ENCODE measurements at regions not wholly inside any gene's neighbourhood (a gene's known extent, or its start where the extent isn't known, plus 50 kb on each side); places are given as distances from the start of the nearest gene placed in this dataset.

- ChIA-PET CTCF (no interaction called here), POLR2A (no interaction called here)
- DNase-seq: no peak
- H3K27me3 Mint-ChIP-seq: peaks cover 5% of the 10 kb centered on the region
- H3K36me3 Mint-ChIP-seq (ENCODE audit: low read depth): no peaks in the 10 kb centered on the region
- no peaks in the 10 kb centered on the region for H3K4me1 Mint-ChIP-seq
- no peak overlapping the region for H3K4me3 Mint-ChIP-seq
- intact Hi-C loops (cut with DNase I, micrococcal nuclease): no loop called here
- no peaks in the 10 kb centered on the region for H3K9me3 Mint-ChIP-seq (ENCODE audit: low read depth)
- no peak for ATAC-seq
- no peak overlapping the region for H3K27ac Mint-ChIP-seq
These were observed 224.7 kb upstream of the BLID start for GRCh38 chr11:122340607-122341290.

- no peaks in the 10 kb centered on the region for H3K9me3 Mint-ChIP-seq (ENCODE audit: low read depth)
- CTCF ChIA-PET: no interaction called here
- intact Hi-C loops (cut with DNase I, micrococcal nuclease): no loop called here
- no peaks in the 10 kb centered on the region for H3K4me1 Mint-ChIP-seq
- ATAC-seq (no peak), DNase-seq (no peak)
- H3K27me3 Mint-ChIP-seq: peaks cover 5% of the 10 kb centered on the region
- H3K4me3 Mint-ChIP-seq: no peak overlapping the region
- no peak overlapping the region for H3K27ac Mint-ChIP-seq
- POLR2A ChIA-PET: no interaction called here
- no peaks in the 10 kb centered on the region for H3K36me3 Mint-ChIP-seq (ENCODE audit: low read depth)
These were observed 223.5 kb upstream of the BLID start for GRCh38 chr11:122339436-122340060.

GRCh38 chr11:122337704-122338103 lies 221.7 kb upstream of the BLID start:
- no peak for ATAC-seq
- Mint-ChIP-seq H3K4me3 (no peak overlapping the region), H3K9me3 (ENCODE audit: low read depth) (no peaks in the 10 kb centered on the region), H3K27me3 (peaks cover 2% of the 10 kb centered on the region), H3K27ac (no peak overlapping the region), H3K4me1 (no peaks in the 10 kb centered on the region), H3K36me3 (ENCODE audit: low read depth) (no peaks in the 10 kb centered on the region)
- CTCF ChIA-PET: interaction anchor here (0.7 kb wide), 1 partner anchor 10 kb away, joined by 4 read pairs; no protein-coding TSS in a partner anchor
- intact Hi-C loops (cut with DNase I, micrococcal nuclease): no loop called here
- DNase-seq: no peak
- POLR2A ChIA-PET: no interaction called here

- no peak overlapping the region for H3K4me3 Mint-ChIP-seq
- DNase-seq (no peak), ATAC-seq (no peak)
- no peaks in the 10 kb centered on the region for H3K36me3 Mint-ChIP-seq (ENCODE audit: low read depth)
- H3K4me1 Mint-ChIP-seq: no peaks in the 10 kb centered on the region
- intact Hi-C loops (cut with DNase I, micrococcal nuclease): no loop called here
- H3K9me3 Mint-ChIP-seq (ENCODE audit: low read depth): no peaks in the 10 kb centered on the region
- no peak overlapping the region for H3K27ac Mint-ChIP-seq
- ChIA-PET CTCF (interaction anchor here (1.5 kb wide), 1 partner anchor 17 kb away, joined by 3 read pairs; no protein-coding TSS in a partner anchor), POLR2A (interaction anchor here (0.7 kb wide), 1 partner anchor 142 kb away, joined by 3 read pairs; no protein-coding TSS in a partner anchor)
- H3K27me3 Mint-ChIP-seq: peaks cover 2% of the 10 kb centered on the region
These were observed 221.2 kb upstream of the BLID start for GRCh38 chr11:122337241-122337640.

- Mint-ChIP-seq H3K4me1 (no peaks in the 10 kb centered on the region), H3K36me3 (ENCODE audit: low read depth) (no peaks in the 10 kb centered on the region), H3K27ac (no peak overlapping the region), H3K27me3 (peaks cover 2% of the 10 kb centered on the region), H3K9me3 (ENCODE audit: low read depth) (no peaks in the 10 kb centered on the region), H3K4me3 (no peak overlapping the region)
- intact Hi-C loops (cut with DNase I, micrococcal nuclease): no loop called here
- CTCF ChIA-PET: interaction anchor here (1.5 kb wide), 1 partner anchor 17 kb away, joined by 3 read pairs; no protein-coding TSS in a partner anchor
- DNase-seq (no peak), ATAC-seq (no peak)
- POLR2A ChIA-PET: interaction anchor here (0.7 kb wide), 1 partner anchor 141 kb away, joined by 3 read pairs; no protein-coding TSS in a partner anchor
These were observed 220.7 kb upstream of the BLID start for GRCh38 chr11:122336706-122337105.

- POLR2A ChIA-PET: no interaction called here
- intact Hi-C loops (cut with DNase I, micrococcal nuclease): no loop called here
These were observed 218.7 kb upstream of the BLID start for GRCh38 chr11:122334546-122335339.

GRCh38 chr11:122333467-122333866 lies 217.5 kb upstream of the BLID start:
- Mint-ChIP-seq H3K4me3 (no peak overlapping the region), H3K9me3 (ENCODE audit: low read depth) (no peaks in the 10 kb centered on the region), H3K36me3 (ENCODE audit: low read depth) (no peaks in the 10 kb centered on the region), H3K27me3 (no peaks in the 10 kb centered on the region), H3K27ac (no peak overlapping the region), H3K4me1 (no peaks in the 10 kb centered on the region)
- ChIA-PET POLR2A (no interaction called here), CTCF (no interaction called here)
- ATAC-seq (no peak), DNase-seq (no peak)
- intact Hi-C loops (cut with DNase I, micrococcal nuclease): no loop called here

More at GRCh38 chr11:122334546-122335339, 218.7 kb upstream of the BLID start:
- no peak overlapping the region for H3K27ac Mint-ChIP-seq
- no peak for DNase-seq
- H3K4me3 Mint-ChIP-seq: no peak overlapping the region
- CTCF ChIA-PET: no interaction called here
- H3K36me3 Mint-ChIP-seq (ENCODE audit: low read depth): no peaks in the 10 kb centered on the region
- H3K4me1 Mint-ChIP-seq: no peaks in the 10 kb centered on the region
- no peaks in the 10 kb centered on the region for H3K9me3 Mint-ChIP-seq (ENCODE audit: low read depth)
- no peak for ATAC-seq
- peaks cover 1% of the 10 kb centered on the region for H3K27me3 Mint-ChIP-seq

GRCh38 chr11:122331079-122331478 lies 215.1 kb upstream of the BLID start:
- Mint-ChIP-seq H3K4me1 (no peaks in the 10 kb centered on the region), H3K4me3 (no peak overlapping the region), H3K27ac (no peak overlapping the region), H3K36me3 (ENCODE audit: low read depth) (no peaks in the 10 kb centered on the region), H3K9me3 (ENCODE audit: low read depth) (no peaks in the 10 kb centered on the region), H3K27me3 (no peaks in the 10 kb centered on the region)
- ChIA-PET POLR2A (no interaction called here), CTCF (interaction anchor here (0.6 to 1.3 kb wide), 3 partner anchors 9 to 846 kb away, joined by 3 to 4 read pairs (median 3); no protein-coding TSS in a partner anchor)
- DNase-seq: no peak
- intact Hi-C loops (cut with DNase I, micrococcal nuclease): no loop called here
- no peak for ATAC-seq

- no peak for DNase-seq
- no peaks in the 10 kb centered on the region for H3K9me3 Mint-ChIP-seq (ENCODE audit: low read depth)
- ChIA-PET POLR2A (no interaction called here), CTCF (interaction anchor here (0.6 to 1.3 kb wide), 4 partner anchors 9 to 846 kb away, joined by 3 to 4 read pairs (median 3); no protein-coding TSS in a partner anchor)
- H3K27ac Mint-ChIP-seq: no peak overlapping the region
- no peaks in the 10 kb centered on the region for H3K4me1 Mint-ChIP-seq
- no peak overlapping the region for H3K4me3 Mint-ChIP-seq
- ATAC-seq: no peak
- H3K27me3 Mint-ChIP-seq: no peaks in the 10 kb centered on the region
- intact Hi-C loops (cut with DNase I, micrococcal nuclease): no loop called here
- no peaks in the 10 kb centered on the region for H3K36me3 Mint-ChIP-seq (ENCODE audit: low read depth)
These were observed 214.4 kb upstream of the BLID start for GRCh38 chr11:122330279-122330965.

- DNase-seq (no peak), ATAC-seq (no peak)
- CTCF ChIA-PET: no interaction called here
- no peaks in the 10 kb centered on the region for H3K4me1 Mint-ChIP-seq
- H3K36me3 Mint-ChIP-seq (ENCODE audit: low read depth): no peaks in the 10 kb centered on the region
- peaks cover under 1% of the 10 kb centered on the region for H3K27me3 Mint-ChIP-seq
- intact Hi-C loops (cut with DNase I, micrococcal nuclease): no loop called here
- H3K9me3 Mint-ChIP-seq (ENCODE audit: low read depth): no peaks in the 10 kb centered on the region
- no peak overlapping the region for H3K4me3 Mint-ChIP-seq
- no peak overlapping the region for H3K27ac Mint-ChIP-seq
- POLR2A ChIA-PET: no interaction called here
These were observed 211.5 kb upstream of the BLID start for GRCh38 chr11:122327528-122327927.

- no peaks in the 10 kb centered on the region for H3K9me3 Mint-ChIP-seq (ENCODE audit: low read depth)
- peaks cover 4% of the 10 kb centered on the region for H3K27me3 Mint-ChIP-seq
- no peaks in the 10 kb centered on the region for H3K4me1 Mint-ChIP-seq
- no peaks in the 10 kb centered on the region for H3K36me3 Mint-ChIP-seq (ENCODE audit: low read depth)
- ATAC-seq (no peak), DNase-seq (no peak)
- CTCF ChIA-PET: no interaction called here
- intact Hi-C loops (cut with DNase I, micrococcal nuclease): no loop called here
- POLR2A ChIA-PET: no interaction called here
- H3K27ac Mint-ChIP-seq: no peak overlapping the region
- no peak overlapping the region for H3K4me3 Mint-ChIP-seq
These were observed 207.9 kb upstream of the BLID start for GRCh38 chr11:122323754-122324421.
